ENCODE measurements at regions not wholly inside any gene's neighbourhood (a gene's known extent, or its start where the extent isn't known, plus 50 kb on each side); places are given as distances from the start of the nearest gene placed in this dataset.

DNA sequence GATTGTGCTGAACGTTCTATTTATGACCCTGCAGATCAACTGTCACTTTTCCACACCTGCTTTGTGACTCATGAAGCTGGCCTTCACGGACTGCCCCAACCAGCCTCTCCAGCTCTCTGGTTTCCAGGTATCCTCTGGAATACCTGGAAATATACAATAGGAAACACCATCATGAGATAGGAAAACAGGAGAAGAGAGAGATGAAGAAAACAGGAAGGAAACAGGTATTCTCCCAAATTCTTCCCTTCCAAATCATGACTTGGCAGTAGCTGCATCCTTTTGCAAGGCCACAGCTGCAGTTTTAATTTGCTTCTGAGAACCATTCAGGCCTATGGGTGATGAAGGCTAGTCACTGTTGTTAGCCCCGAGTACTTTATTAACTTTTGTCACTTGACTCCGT is 909.1 kb downstream of the EPHA3 start:
- H3K4me2 ChIP-seq (ENCODE audit: insufficient read depth, low read length, poor library complexity, severe bottlenecking): no peak overlapping the region
- no CpG with 5 or more reads among the region's 4 CpGs for WGBS, 2 donors (ENCODE audit: extremely low coverage in 2 of 2, insufficient read length in 2 of 2, insufficient replicate concordance in 1 of 2)
- no peak overlapping the region for H2AK5ac ChIP-seq (ENCODE audit: low read depth, low read length)

DNA sequence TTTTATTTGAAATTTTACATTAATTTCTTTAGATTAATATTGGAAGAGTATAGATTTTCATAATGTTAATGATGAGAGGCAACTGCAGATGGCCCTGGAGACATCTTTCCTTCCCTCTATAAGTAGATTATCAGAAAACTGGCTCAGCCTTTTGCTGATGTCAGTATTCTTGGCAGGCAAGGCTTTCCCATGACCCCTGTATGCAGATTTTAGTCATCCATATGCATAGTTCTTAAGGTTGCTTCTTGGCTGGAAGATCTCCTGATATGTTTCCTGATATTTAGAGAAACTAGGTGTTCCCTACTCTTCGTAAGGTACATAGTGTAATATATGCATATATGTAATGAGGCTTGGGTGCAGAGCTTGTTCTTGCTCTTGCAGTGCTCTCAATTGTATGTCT is 911.4 kb downstream of the EPHA3 start:
- no peak overlapping the region for H2BK15ac ChIP-seq (ENCODE audit: low read length)

More for the DNA sequence above, 909.1 kb downstream of the EPHA3 start:
- no peak overlapping the region for H3K4me3 ChIP-seq (ENCODE audit: low read length in 2 of 2)
- H3K27ac ChIP-seq (replicated peaks; ENCODE audit: low read length): no peak overlapping the region
- no peaks in the 10 kb centered on the region for H3K27me3 ChIP-seq (ENCODE audit: control insufficient read depth in 3 of 3, insufficient read depth in 3 of 3, low read depth in 1 of 3, low read length in 3 of 3)
- H2BK12ac ChIP-seq (ENCODE audit: low read length): no peak overlapping the region
- no peak overlapping the region for H2BK5ac ChIP-seq (ENCODE audit: low read length)
- H3K23ac ChIP-seq (ENCODE audit: low read depth, low read length, poor library complexity): no peak overlapping the region
- no peaks in the 10 kb centered on the region for H3K79me1 ChIP-seq (ENCODE audit: low read depth, low read length)
- no peak overlapping the region for H3K9ac ChIP-seq (ENCODE audit: low read depth, low read length, poor library complexity)
- no peak overlapping the region for H3K14ac ChIP-seq (ENCODE audit: low read length)
- H4K8ac ChIP-seq (ENCODE audit: low read depth, low read length): no peak overlapping the region
- peaks cover 0 to 14% of the 10 kb centered on the region in 2 donors for H3K9me3 ChIP-seq (replicated peaks in 1 of 2; ENCODE audit: control insufficient read depth in 2 of 2, insufficient read depth in 1 of 2, low read depth in 1 of 2, low read length in 2 of 2)
- H3K4ac ChIP-seq (ENCODE audit: low read length): no peak overlapping the region
- H3K18ac ChIP-seq (ENCODE audit: low read length): no peak overlapping the region
- no peaks in the 10 kb centered on the region for H3K36me3 ChIP-seq (replicated peaks in 1 of 2; ENCODE audit: control insufficient read depth in 2 of 2, insufficient read depth in 2 of 2, low read length in 2 of 2)
- no peak overlapping the region for H2BK15ac ChIP-seq (ENCODE audit: low read length)
- H4K91ac ChIP-seq (ENCODE audit: low read depth, low read length, poor library complexity): no peak overlapping the region
- no peak for DNase-seq (ENCODE audit: low spot score)
- no peak overlapping the region for H2BK120ac ChIP-seq (ENCODE audit: low read depth, low read length)
- H2AFZ ChIP-seq (ENCODE audit: low read length): peak overlapping the region; percentile 31
- H3K4me1 ChIP-seq (ENCODE audit: control insufficient read depth in 2 of 2, insufficient read depth in 1 of 2, low read depth in 1 of 2, low read length in 2 of 2): peaks cover 3 to 12% of the 10 kb centered on the region in 2 donors

DNA sequence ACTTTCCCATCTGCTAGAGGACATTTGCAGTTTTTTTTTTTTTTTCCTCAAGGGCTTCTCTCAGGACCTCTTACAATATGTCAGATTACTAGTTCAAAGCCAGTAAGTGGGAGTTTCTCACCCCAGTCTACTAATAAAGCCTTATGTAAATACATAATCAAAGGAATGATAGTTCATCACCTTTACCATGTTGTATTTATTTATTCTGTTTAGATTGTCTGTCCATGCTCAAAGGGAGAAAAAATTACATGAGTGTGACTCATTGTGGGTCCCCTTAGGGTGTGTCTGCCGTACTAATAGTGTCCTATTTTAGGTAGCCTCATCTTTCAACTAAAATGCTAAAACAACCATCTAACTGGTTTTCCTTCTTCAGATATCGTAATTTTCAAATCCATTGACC is 917.6 kb downstream of the EPHA3 start:
- no peak overlapping the region for H2AFZ ChIP-seq (ENCODE audit: low read length)
- no peak overlapping the region for H3K4me2 ChIP-seq (ENCODE audit: insufficient read depth, low read length, poor library complexity, severe bottlenecking)
- H2BK120ac ChIP-seq (ENCODE audit: low read depth, low read length): no peak overlapping the region
- no peaks in the 10 kb centered on the region for H3K79me1 ChIP-seq (ENCODE audit: low read depth, low read length)
- H3K18ac ChIP-seq (ENCODE audit: low read length): no peak overlapping the region
- no peak overlapping the region for H3K23ac ChIP-seq (ENCODE audit: low read depth, low read length, poor library complexity)
- DNase-seq (ENCODE audit: low spot score): no peak
- H2AK5ac ChIP-seq (ENCODE audit: low read depth, low read length): no peak overlapping the region
- H3K36me3 ChIP-seq (replicated peaks in 1 of 2; ENCODE audit: control insufficient read depth in 2 of 2, insufficient read depth in 2 of 2, low read length in 2 of 2): no peaks in the 10 kb centered on the region
- H3K4me1 ChIP-seq (ENCODE audit: control insufficient read depth in 2 of 2, insufficient read depth in 1 of 2, low read depth in 1 of 2, low read length in 2 of 2): peaks cover 0 to 2% of the 10 kb centered on the region in 2 donors
- H3K27me3 ChIP-seq (ENCODE audit: control insufficient read depth in 3 of 3, insufficient read depth in 3 of 3, low read depth in 1 of 3, low read length in 3 of 3): no peaks in the 10 kb centered on the region
- H3K14ac ChIP-seq (ENCODE audit: low read length): no peak overlapping the region
- H4K91ac ChIP-seq (ENCODE audit: low read depth, low read length, poor library complexity): no peak overlapping the region
- no peak overlapping the region for H3K4ac ChIP-seq (ENCODE audit: low read length)
- no CpG with 5 or more reads among the region's 2 CpGs for WGBS, 2 donors (ENCODE audit: extremely low coverage in 2 of 2, insufficient read length in 2 of 2, insufficient replicate concordance in 1 of 2)
- H4K8ac ChIP-seq (ENCODE audit: low read depth, low read length): no peak overlapping the region
- no peak overlapping the region for H3K9ac ChIP-seq (ENCODE audit: low read depth, low read length, poor library complexity)
- H3K4me3 ChIP-seq (ENCODE audit: low read length in 2 of 2): no peak overlapping the region
- no peak overlapping the region for H2BK15ac ChIP-seq (ENCODE audit: low read length)
- H2BK5ac ChIP-seq (ENCODE audit: low read length): no peak overlapping the region
- H3K27ac ChIP-seq (replicated peaks; ENCODE audit: low read length): no peak overlapping the region
- H2BK12ac ChIP-seq (ENCODE audit: low read length): no peak overlapping the region
- H3K9me3 ChIP-seq (replicated peaks in 1 of 2; ENCODE audit: control insufficient read depth in 2 of 2, insufficient read depth in 1 of 2, low read depth in 1 of 2, low read length in 2 of 2): peaks cover 0 to 6% of the 10 kb centered on the region in 2 donors

More for the DNA sequence above, 911.4 kb downstream of the EPHA3 start:
- Histone ChIP-seq H3K4me2 (ENCODE audit: insufficient read depth, low read length, poor library complexity, severe bottlenecking) (no peak overlapping the region), H3K4ac (ENCODE audit: low read length) (no peak overlapping the region), H3K4me1 (ENCODE audit: control insufficient read depth in 2 of 2, insufficient read depth in 1 of 2, low read depth in 1 of 2, low read length in 2 of 2) (peaks cover 3 to 12% of the 10 kb centered on the region in 2 donors), H2BK120ac (ENCODE audit: low read depth, low read length) (no peak overlapping the region), H4K91ac (ENCODE audit: low read depth, low read length, poor library complexity) (no peak overlapping the region), H3K18ac (ENCODE audit: low read length) (no peak overlapping the region), H3K23ac (ENCODE audit: low read depth, low read length, poor library complexity) (no peak overlapping the region), H3K14ac (ENCODE audit: low read length) (no peak overlapping the region), H3K79me1 (ENCODE audit: low read depth, low read length) (no peaks in the 10 kb centered on the region), H3K9me3 (replicated peaks in 1 of 2; ENCODE audit: control insufficient read depth in 2 of 2, insufficient read depth in 1 of 2, low read depth in 1 of 2, low read length in 2 of 2) (peaks cover 0 to 7% of the 10 kb centered on the region in 2 donors), H2AFZ (ENCODE audit: low read length) (no peak overlapping the region), H4K8ac (ENCODE audit: low read depth, low read length) (no peak overlapping the region), H2BK12ac (ENCODE audit: low read length) (no peak overlapping the region), H2AK5ac (ENCODE audit: low read depth, low read length) (no peak overlapping the region), H3K36me3 (replicated peaks in 1 of 2; ENCODE audit: control insufficient read depth in 2 of 2, insufficient read depth in 2 of 2, low read length in 2 of 2) (no peaks in the 10 kb centered on the region), H2BK5ac (ENCODE audit: low read length) (no peak overlapping the region), H3K9ac (ENCODE audit: low read depth, low read length, poor library complexity) (no peak overlapping the region), H3K4me3 (ENCODE audit: low read length in 2 of 2) (no peak overlapping the region), H3K27ac (replicated peaks; ENCODE audit: low read length) (no peak overlapping the region), H3K27me3 (ENCODE audit: control insufficient read depth in 3 of 3, insufficient read depth in 3 of 3, low read depth in 1 of 3, low read length in 3 of 3) (no peaks in the 10 kb centered on the region)
- WGBS, 2 donors (ENCODE audit: extremely low coverage in 2 of 2, insufficient read length in 2 of 2, insufficient replicate concordance in 1 of 2): no CpG with 5 or more reads among the region's 1 CpG
- no peak for DNase-seq (ENCODE audit: low spot score)

DNA sequence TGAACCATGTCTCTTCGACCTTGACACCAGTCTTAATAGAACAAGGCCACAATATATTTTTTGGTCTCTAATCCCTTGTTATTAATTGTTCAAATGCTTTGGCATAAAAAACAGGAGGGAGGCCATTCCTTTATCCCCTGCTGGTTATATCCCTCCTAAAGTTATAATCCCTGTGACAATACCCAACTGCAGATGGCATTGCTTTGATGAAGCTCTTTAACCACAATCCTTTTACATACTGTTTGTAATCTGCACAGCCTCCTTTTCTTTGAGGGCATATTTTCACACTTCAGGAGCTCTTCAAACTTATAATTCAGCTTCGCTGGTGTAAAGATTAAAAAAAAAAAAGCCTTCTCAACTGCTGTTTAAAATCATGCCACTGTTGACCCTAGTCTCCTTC is 919.0 kb downstream of the EPHA3 start:
- Histone ChIP-seq H3K4me3 (ENCODE audit: low read length in 2 of 2) (no peak overlapping the region), H3K18ac (ENCODE audit: low read length) (no peak overlapping the region), H3K4ac (ENCODE audit: low read length) (no peak overlapping the region), H3K9me3 (replicated peaks in 1 of 2; ENCODE audit: control insufficient read depth in 2 of 2, insufficient read depth in 1 of 2, low read depth in 1 of 2, low read length in 2 of 2) (peaks cover 0 to 6% of the 10 kb centered on the region in 2 donors), H3K27ac (replicated peaks; ENCODE audit: low read length) (no peak overlapping the region), H2AK5ac (ENCODE audit: low read depth, low read length) (no peak overlapping the region), H3K27me3 (ENCODE audit: control insufficient read depth in 3 of 3, insufficient read depth in 3 of 3, low read depth in 1 of 3, low read length in 3 of 3) (no peaks in the 10 kb centered on the region), H3K14ac (ENCODE audit: low read length) (no peak overlapping the region), H3K79me1 (ENCODE audit: low read depth, low read length) (no peaks in the 10 kb centered on the region), H3K36me3 (replicated peaks in 1 of 2; ENCODE audit: control insufficient read depth in 2 of 2, insufficient read depth in 2 of 2, low read length in 2 of 2) (no peaks in the 10 kb centered on the region), H3K4me2 (ENCODE audit: insufficient read depth, low read length, poor library complexity, severe bottlenecking) (no peak overlapping the region), H3K4me1 (ENCODE audit: control insufficient read depth in 2 of 2, insufficient read depth in 1 of 2, low read depth in 1 of 2, low read length in 2 of 2) (peaks cover 0 to 2% of the 10 kb centered on the region in 2 donors), H2BK15ac (ENCODE audit: low read length) (no peak overlapping the region), H3K23ac (ENCODE audit: low read depth, low read length, poor library complexity) (no peak overlapping the region), H2BK12ac (ENCODE audit: low read length) (no peak overlapping the region), H2BK5ac (ENCODE audit: low read length) (no peak overlapping the region), H3K9ac (ENCODE audit: low read depth, low read length, poor library complexity) (no peak overlapping the region), H4K91ac (ENCODE audit: low read depth, low read length, poor library complexity) (no peak overlapping the region), H2BK120ac (ENCODE audit: low read depth, low read length) (no peak overlapping the region), H4K8ac (ENCODE audit: low read depth, low read length) (no peak overlapping the region), H2AFZ (ENCODE audit: low read length) (peak overlapping the region; percentile 79)
- no peak for DNase-seq (ENCODE audit: low spot score)
- WGBS, 2 donors (ENCODE audit: extremely low coverage in 2 of 2, insufficient read length in 2 of 2, insufficient replicate concordance in 1 of 2): no CpG with 5 or more reads among the region's 2 CpGs
